AML-193 (cell line): ENCODE measurements at regions not wholly inside any gene's neighbourhood (a gene's known extent, or its start where the extent isn't known, plus 50 kb on each side); places are given as distances from the start of the nearest gene placed in this dataset.

ENCODE experiments used
- DNase-seq, 2 experiments: peaks; one replicate each; lab custom pipeline; 2025; lab: John Stamatoyannopoulos, UW

DNA sequence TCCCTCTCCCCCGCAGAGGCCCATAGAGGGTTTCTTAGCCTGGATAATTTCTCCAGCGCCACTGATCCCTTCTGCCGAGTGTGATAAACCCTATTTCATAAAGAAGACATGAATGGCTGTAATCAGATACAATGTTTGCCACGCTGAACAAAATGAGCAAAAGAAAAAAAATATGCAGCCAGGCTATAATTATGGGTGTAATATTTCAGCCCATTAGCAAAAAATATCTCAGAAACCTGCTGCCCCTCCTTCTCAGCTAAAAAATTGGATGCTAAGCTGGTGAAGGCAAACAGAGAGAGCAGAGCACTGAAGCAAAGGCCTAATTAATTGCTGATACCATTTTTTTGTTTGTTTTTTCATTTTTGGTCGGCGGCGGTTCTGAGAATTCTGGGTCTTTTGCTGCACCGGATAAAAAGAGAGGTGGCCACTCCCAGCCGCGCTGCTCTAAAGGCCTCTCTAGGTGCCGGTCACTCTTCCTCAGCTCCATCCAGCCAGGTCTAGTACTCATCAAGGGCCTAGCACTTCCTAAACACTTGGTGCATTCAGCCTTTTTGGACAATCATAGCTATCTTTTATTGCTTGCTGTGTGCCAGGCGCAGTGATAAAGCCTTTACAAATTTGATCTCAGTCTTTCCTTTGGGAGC is 128.7 kb upstream of the TLE3 start:
- DNase-seq, result no peak

DNA sequence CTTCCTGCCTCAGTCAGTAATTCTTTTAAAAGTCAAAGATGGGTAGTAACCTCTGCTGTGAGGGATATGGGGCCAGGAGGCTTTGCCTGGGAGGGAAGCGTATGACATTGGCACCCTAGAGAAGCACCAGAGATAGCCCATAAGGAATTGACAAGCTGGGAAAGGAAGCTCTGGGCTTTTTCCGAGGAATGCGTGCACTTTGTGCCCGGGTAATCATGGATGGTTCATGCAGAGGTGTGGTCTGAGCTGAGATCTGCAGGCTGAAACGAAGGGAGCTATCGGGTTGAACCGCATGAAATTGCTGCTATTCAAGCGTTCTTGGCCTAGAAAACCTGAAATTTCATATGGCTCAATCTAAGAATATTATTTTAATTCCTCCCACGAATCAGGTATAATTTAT is 127.7 kb upstream of the TLE3 start:
- DNase-seq, result no peak

DNA sequence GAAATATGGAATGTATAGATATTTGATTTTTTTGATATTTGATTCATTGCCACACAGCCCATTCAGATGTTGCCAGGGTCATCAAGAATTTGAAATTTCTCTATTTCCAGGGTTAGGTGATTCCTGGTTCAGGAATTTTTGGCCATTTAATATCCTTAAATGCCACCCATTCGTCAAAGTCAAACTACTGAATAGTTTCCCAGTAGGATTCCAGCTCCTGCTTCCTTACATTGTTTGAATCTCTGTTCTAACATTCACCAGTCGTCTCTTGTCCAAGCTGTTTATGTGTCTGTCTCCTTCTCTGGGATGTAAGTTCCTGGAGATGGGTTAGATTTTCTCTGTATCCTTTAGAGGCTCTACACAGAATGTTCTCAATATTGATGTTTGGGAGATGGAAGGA is 124.9 kb upstream of the TLE3 start:
- no peak for DNase-seq

DNA sequence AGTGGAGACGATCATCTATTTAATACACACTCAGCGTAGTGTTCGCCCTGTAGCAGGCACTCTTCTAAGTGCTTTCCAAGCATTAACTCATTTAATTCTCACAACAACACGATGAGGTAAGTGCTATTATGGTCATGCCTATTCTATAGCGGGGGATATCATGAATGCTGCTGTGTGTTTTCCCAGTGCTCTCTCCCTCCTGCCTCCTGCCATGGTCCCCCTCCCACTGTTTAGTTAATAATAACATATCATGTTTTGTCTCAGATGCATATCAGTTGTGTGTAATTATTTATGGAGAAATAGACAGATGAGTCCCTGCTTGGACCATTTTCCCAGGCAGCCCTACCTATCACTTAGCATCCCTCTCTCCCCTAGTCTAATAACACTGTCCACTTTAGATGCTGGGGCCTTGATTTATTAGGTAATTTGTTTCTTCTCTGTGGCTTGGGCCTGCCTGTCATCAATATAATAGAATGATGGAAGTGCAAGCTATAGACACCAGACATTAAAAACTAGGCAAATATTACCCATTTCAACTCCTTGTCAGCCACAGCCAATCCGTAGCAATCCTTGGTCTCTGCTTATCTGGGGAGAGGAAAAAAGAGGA is 122.9 kb upstream of the TLE3 start:
- no peak for DNase-seq

DNA sequence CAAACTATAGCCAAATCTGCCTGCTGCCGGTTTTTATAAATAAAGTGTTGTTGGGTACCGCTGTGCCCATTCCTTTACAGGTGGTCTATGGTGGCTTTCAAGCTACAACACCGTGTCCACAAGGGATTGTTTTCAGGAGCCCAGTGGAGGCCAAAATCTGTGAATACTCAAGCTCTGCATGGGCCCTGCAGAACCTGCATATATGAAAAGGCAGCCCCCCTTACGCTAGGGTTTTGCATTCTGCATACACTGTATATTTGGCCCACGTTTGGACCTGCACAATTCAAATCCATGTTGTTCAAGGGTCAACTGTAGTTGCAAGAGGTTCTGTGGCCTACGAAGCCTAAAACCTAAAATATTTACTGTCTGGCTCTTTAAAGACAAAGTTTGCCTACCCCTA is 122.2 kb upstream of the TLE3 start:
- no peak for DNase-seq

DNA sequence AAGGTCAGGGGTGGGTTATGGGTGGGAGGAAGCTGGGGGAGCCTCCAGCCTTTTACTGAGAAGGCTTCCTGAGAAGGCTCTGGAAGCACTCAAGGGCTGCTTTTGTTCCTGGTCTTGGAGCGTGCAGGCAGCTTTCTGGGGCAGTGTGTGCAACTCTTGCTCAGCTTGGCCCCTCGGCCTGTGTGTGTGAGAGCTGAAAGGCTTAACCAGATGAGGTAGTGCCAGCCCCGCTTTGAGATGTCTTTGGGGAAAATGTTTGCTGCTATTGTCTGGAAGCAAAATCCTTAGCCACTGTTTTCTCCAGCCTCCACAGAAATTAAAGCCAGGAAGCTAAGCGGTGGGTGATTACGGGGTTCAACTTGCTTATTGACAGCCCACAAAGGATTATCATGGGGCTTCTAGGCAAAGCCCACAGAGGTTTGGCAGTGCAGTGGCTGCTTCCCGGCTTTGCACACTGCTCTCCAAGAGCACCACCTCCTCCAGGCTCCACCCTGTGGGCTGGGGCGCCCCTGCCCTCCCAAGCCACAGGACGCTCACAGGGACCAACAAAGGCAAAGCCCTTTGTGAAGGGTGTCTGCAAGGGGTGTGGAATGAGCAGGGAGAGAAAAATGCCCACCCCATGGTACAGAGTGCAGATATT is 121.7 kb upstream of the TLE3 start:
- no peak for DNase-seq

DNA sequence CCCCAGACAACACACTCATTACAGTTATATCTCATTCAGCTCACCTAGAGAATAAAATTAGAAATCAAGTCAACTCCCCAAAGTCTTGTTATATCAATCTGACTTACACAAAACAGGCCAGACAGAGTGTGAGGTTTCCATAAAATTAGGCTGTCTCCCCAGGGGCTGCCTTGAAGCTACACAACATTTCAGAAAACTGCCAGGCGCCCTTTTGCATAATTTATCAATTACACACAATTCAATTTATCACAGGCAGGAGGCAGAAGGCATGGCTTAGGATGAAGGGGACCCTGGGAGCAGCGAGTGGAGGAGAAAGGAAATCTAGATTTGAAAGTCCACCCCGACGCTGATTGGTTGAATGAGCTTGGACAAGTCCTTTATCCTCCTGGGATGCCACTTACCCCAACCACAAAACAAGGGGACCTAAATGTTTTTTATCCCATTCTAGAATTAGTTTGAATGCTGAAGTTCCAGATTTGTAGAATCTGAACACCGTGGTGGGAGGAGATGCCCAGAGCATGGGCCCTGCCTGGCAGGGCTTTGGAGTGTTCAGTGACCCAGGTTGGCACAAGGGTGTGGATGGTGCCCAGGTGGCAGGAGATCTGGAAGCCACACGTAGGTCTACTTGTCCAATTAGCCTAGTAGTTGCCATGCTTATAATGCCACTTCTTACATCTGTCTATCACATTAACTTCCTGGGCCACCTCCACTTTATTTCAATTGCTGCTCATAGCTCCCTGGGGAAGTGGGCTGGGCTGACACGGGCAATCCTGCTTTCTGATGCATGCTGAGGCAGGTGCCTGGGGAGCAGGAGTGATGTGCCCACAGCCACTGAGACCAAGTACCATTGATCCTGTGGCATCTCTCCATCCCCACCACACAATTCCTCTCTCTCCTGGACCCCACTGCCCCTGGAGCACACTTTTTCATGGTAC is 119.8 kb upstream of the TLE3 start:
- no peak for DNase-seq

DNA sequence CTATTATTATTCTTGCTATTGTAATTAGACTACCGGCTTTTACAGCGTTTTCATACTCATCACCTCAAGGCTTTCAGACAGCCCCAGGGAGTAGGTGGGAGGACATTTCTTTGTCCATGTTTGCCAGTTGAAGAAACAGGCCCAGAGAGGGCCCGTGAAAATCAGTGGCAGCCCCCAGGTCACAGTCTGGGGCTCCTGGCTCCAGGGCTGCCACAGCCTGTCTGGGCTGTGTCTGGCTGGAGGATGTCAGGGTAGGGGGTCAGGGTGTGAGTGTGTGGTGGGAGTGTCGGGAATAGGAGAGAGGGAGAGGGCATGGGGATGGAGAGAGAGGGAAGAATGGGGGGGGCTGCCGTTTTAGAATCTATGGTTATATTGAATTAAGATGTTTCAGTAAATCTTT is 118.2 kb upstream of the TLE3 start:
- no peak for DNase-seq

DNA sequence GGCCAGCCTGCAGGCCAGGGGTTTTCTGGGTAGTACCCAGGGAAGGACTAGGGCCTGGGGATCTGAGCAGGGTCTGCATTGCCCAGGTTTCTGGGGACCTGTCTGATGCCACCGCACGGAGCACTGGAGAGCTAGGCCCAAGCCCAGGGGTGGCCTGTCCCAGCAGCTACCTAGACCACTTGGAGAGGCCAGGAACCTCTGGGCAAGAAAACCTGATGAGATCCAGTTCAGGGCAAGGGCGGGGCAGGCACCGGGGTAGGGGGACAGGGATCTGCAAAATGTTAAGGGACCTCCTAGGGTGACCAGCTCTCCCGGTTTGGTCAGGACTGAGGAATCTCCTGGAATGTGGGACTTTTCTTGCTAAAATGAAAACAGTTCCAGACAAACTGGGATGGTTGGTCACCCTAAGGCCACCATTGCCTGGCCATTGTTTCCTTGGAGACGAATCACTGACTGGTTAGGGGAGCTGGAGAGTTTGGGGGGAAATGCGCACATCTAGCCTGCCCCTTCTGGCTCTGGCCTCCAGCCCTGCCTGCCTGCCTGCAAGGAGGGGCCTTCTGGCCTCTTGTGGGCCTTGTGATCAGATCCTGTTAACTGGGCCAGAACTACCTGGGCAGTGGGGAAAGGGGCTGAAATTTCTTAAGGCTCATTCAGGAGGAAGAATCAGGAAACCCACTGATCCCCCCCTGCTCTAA is 117.4 kb upstream of the TLE3 start:
- DNase-seq, result no peak

DNA sequence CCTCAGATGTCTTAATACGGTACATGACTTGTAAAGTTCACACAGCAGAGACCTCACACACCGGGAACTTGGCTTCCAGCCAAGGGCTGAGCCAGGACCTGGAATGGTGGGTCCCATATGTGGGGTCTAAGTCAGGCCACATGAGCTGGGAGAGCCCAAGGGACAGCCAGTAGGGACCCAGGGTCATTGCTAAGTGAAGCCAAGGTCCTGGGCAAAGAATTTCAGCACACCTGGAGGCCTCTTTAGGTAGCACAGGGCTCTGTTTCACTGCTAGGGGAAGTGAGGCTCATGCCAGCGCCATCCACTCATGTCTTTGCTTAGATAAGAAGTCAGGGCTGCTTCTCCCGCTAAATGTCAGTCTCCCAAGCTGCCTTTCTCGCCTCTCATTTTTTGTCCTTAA is 116.6 kb upstream of the TLE3 start:
- DNase-seq, result no peak

DNA sequence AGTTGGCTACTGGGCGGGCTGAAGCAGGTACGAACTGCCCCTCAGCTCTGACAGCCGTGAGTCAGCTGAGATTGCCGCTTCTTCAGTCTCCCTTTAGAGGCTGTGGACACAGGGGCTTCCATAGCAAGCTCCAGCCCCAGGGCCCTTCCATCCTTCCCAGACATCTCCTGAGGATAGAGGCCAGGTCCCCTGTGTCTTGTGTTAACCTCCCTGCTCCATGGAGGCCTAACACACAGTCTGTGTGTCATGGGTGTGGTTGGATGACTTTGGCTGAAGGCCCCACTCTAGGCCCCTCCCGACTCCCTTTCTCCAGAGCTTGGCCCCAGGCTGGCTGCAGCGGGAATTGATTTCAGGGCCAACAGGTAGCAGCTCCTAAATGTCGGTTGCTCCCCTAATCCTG is 116.1 kb upstream of the TLE3 start:
- no peak for DNase-seq

DNA sequence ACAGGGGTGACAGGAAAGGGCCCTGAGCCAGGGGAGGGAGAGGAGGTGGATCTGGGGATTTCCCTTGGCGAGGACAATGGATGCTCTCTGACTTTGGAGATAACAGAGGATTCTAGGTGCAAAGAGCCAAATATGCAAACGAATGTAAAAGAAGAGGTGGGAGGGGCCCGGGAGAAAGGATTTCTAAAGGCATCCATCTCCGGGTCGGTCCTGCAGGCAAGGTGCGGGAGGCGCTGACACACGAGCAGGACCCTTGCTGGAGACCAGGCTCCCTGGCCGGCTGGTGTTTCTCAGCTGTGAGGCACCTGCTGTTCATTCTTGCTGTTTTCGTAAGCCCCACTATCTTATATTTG is 115.2 kb upstream of the TLE3 start:
- DNase-seq, result no peak

DNA sequence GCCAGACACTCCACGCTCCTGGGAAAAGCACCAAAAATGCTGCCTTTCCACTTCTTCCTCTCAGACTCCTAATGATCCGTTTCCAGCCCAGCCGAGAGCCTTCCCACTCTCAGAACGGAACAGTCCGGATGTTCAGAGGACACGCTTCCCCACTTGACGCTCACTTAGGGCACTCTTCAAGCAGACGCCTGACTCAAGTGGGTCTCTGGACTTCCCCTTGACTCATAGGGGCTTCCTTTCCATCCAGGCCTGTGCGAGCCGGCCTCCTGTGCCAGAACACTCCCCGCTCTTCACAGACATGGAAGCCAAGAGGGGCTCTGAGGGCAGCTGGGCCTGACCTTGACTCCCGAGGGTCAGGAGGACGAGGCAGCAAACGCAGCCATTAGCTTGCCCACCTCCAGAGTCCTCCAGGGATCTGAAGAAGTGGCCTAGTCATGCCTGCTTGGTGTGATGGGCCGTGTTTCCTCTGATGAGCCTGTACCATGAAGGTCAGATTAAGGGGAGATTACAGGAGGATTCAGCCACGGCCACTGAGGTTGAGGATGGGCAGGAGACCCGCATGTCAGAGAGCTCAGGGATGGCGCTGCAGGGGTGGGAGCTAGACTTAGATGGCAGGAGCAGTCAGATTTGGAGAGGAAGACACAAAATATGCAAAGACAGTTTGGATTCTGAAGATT is 114.7 kb upstream of the TLE3 start:
- DNase-seq, result no peak

DNA sequence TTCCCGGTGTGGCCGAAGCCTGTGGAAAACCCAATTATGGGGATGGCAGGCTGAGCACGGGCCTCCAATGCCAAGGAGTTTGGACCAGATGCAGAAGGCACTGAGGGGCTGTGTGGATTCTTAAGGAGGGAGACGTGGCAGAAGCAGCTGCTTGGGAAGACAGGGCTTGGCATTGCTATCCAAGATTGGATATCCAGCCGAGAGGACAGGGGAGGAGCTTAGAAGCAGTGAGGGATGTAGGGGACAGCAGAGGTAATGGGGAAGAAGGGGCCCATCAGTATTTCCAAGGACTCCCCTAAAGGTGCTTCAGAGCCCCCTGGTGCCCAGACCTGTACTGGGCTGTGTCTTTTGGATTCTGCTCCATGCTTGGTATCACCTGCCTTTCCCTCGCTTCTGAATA is 112.8 kb upstream of the TLE3 start:
- DNase-seq, result no peak

DNA sequence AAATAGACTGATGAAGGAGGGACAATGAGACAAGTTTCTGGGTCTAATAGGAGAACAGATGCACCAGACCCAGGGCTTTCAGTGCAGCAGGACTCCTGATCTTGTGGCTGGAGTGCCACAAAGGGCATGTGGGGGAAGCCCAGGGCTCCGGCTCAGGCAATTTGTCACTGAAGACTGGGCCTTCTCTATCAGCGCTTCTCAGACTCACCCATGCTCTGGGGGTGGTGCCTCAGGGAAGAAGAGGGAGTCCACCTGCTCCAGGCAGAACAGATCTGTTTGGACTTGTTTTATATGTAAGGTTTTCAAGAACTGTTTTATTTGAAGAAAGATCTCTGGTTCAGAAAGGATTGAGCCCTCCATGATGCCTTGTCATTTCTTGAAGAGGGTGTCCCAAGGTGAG is 112.4 kb upstream of the TLE3 start:
- DNase-seq, result no peak

DNA sequence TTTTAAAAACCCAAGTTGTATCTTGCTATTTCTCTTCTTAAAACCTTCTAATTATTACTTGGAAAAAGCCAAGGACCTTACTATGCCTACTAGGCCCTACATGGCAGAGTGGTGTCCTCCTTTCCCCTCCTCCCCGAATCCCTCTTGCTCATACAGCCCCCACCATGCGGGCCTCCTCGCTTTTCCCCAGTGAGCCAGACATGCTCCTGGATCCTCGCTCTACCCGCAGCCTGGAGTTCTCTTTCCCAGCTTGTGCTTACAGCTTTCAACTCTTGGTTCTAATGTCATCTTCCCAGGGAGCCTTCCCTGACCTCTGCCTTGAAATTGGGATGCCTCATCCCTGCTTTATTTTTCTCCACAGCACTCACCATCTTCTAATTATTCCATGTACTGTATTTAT is 111.8 kb upstream of the TLE3 start:
- DNase-seq, result no peak

DNA sequence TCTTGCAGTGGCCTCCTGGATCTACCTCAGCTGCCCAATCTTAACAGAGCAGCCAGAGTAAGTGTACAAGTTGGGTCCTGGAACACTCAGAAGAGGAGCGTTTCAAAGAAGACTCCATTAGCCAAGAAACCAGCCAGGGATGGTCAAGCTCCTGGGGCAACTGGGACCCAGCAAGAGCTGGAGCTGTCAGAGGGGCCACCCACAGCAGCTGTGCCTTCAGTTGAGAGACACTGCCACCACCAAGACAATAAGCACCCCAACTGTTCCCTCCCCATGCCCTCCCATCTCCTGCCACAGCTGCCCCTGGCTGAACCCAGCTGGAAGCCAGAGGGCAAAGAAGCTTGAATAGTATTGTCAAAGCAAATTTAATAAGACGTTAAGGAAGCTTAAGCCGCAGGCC is 110.6 kb upstream of the TLE3 start:
- no peak for DNase-seq

DNA sequence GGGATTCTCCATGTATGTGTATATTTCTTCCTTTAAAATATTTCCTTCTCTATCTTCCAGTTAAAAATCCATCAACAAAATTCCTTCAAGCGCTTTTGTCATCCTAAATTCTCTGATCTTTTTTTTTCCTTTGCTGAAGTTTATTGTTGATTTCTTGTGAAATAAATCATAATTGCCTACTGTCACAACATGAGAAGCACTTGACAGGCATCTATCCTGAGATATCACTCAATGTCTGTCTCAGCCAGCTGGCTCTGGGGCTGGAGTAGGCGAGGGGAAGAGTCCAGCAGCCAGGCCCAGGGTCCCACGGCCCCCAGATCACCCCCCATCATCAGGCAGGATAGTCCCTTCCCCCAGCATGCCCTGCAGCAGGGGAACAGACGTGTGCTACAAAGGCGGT is 109.0 kb upstream of the TLE3 start:
- DNase-seq, result no peak

DNA sequence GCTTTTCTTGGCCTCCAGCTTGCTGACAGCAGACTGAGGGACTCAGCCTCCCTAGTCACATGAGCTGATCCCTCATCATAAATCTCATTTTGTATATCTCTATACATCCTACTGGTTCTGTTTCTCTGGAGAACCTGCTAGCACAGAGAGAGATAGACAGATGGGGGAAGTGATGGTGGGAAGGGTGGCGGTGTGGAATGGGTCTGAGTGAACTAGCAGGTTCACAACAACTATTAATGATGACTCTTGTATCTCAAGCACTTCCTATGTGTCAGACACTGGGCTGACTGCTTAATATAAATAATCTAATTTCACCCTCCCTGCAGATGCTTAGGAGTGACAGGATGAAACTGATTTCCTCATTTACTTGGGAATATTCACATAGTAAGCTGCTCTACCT is 106.9 kb upstream of the TLE3 start:
- DNase-seq, result no peak

DNA sequence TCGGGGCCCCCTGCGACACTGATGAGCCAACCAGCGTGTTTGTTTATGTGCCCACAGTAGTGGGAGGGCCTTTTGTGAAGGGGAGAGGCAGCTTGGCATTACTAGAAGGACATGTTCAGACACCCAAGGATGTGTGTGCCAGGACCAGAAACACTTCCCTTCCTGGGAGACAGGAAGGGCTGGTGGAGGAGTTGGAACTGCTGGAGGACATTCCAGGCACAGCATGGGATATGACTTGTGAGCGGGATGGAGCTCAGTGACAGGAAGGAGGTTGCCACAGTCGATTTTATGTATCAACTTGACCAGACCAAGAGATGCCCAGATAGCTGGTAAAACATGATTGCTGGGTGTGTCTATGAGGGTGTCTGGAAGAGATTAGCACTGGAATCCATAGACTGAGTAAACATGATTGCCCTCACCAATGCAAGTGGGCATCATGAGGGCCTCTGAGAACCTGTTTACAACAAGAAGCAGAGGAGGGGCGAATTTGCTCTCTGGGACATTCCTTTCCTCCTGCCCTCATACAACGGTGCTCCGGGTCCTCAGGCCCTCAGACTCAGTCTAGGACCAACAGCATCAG is 106.4 kb upstream of the TLE3 start:
- DNase-seq, result no peak

DNA sequence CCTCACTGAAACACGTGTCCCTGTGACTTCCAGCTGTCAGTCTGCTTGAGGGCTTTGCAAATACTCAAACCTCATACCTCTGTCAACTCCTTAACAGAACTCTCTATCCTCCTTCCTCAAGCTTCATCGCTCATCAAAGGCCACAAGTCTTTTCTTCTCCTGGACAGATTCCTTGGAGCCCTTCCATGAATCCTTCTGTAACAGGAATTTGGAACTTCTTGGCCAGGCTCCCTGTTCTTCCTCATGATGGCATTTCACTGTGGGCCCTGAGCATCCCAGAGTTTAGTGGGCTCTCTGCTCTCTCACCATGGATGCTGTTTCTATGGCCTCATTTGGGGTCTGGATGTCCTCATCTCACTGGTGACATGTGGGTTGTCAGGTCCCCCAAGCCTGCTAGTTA is 105.0 kb upstream of the TLE3 start:
- DNase-seq, result no peak
